ENCODE measurements at regions not wholly inside any gene's neighbourhood (a gene's known extent, or its start where the extent isn't known, plus 50 kb on each side); places are given as distances from the start of the nearest gene placed in this dataset.

DNA sequence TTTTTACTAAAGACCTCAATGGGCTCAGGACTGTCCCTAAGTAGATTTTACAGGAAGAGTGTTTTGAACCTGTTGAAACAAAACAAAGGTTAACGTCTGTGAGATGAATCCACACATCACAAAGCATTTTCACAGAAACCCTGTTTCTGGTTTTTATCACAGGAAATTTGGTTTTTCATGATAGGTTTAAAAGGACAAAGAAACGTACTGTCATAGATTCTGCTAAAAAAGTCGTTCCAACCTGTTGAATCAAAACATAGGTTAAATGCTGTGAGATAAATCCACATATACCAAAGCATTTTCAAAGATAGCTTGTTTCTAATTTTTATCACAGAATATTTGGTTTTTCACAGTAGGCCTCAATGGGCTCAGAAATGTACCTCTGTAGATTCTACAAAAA, 1531.0 kb downstream of the UQCRFS1 start:
- TF ChIP-seq, protein P1, sequence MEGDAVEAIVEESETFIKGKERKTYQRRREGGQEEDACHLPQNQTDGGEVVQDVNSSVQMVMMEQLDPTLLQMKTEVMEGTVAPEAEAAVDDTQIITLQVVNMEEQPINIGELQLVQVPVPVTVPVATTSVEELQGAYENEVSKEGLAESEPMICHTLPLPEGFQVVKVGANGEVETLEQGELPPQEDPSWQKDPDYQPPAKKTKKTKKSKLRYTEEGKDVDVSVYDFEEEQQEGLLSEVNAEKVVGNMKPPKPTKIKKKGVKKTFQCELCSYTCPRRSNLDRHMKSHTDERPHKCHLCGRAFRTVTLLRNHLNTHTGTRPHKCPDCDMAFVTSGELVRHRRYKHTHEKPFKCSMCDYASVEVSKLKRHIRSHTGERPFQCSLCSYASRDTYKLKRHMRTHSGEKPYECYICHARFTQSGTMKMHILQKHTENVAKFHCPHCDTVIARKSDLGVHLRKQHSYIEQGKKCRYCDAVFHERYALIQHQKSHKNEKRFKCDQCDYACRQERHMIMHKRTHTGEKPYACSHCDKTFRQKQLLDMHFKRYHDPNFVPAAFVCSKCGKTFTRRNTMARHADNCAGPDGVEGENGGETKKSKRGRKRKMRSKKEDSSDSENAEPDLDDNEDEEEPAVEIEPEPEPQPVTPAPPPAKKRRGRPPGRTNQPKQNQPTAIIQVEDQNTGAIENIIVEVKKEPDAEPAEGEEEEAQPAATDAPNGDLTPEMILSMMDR (conservative IDR thresholded peaks at IDR 0.05; ENCODE audit: low read depth, low read length): no peak
- TF ChIP-seq EZH2 (IDR thresholded peaks at IDR 0.05; ENCODE audit: borderline replicate concordance, low read depth, low read length, poor library complexity, severe bottlenecking): no peak
